Prostate gland (tissue), 2 donors: ENCODE measurements at regions not wholly inside any gene's neighbourhood (a gene's known extent, or its start where the extent isn't known, plus 50 kb on each side); places are given as distances from the start of the nearest gene placed in this dataset.

Source experiments
- POLR2A ChIP-seq: fragments of 450-650 bp; IDR thresholded peaks from one replicate; pipeline ENCODE4 v1.6.1; 2016; ENCODE audit warnings: antibody characterized with exemption, mild to moderate bottlenecking
- POLR2AphosphoS5 ChIP-seq: sonication (generic); formaldehyde crosslinking; IDR thresholded peaks from one replicate; pipeline ENCODE4 v1.6.1; 2017; ENCODE audit warnings: antibody characterized with exemption
- TF ChIP-seq, protein P1 (sequence below), 4 experiments: fragments of 200-600 bp in 2 of 4; fragments of 450-650 bp in 2 of 4; sonication (generic) in 2 of 4; IDR thresholded peaks; 1 replicate in 3 of 4; 2 replicates in 1 of 4; pipeline ENCODE4 v1.5.1; 2016 to 2019; ENCODE audit warnings: antibody characterized with exemption in 4 of 4, mild to moderate bottlenecking in 2 of 4, moderate library complexity in 2 of 4

- TF ChIP-seq POLR2A (no peak), POLR2AphosphoS5 (no peak)
- TF ChIP-seq, protein P1, sequence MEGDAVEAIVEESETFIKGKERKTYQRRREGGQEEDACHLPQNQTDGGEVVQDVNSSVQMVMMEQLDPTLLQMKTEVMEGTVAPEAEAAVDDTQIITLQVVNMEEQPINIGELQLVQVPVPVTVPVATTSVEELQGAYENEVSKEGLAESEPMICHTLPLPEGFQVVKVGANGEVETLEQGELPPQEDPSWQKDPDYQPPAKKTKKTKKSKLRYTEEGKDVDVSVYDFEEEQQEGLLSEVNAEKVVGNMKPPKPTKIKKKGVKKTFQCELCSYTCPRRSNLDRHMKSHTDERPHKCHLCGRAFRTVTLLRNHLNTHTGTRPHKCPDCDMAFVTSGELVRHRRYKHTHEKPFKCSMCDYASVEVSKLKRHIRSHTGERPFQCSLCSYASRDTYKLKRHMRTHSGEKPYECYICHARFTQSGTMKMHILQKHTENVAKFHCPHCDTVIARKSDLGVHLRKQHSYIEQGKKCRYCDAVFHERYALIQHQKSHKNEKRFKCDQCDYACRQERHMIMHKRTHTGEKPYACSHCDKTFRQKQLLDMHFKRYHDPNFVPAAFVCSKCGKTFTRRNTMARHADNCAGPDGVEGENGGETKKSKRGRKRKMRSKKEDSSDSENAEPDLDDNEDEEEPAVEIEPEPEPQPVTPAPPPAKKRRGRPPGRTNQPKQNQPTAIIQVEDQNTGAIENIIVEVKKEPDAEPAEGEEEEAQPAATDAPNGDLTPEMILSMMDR (IDR thresholded peaks at IDR 0.05): no peak
Observed at GRCh38 chr3:148078658-148079057, 619.0 kb upstream of the AGTR1 start.
